ENCODE measurements at regions not wholly inside any gene's neighbourhood (a gene's known extent, or its start where the extent isn't known, plus 50 kb on each side); places are given as distances from the start of the nearest gene placed in this dataset.

DNA sequence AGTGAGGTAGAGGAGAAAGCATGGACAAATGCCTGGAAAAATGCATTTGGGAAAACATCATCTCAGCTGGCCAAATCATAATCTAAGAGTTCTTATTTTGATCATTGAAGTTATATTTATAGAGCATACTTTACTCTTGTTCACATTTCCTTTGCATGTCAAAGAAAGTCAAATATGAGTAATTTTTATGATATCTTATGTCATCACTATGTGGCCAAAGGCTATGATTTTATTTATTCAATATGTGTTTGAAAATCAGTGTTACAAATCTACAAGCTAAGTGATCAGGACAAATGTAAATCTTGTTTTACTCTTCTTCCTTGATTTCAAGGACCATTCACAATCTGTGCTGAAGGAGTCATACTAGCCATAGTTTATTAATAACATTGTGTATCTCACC is 237.2 kb upstream of the DPH6 start:
- no peak for DNase-seq

DNA sequence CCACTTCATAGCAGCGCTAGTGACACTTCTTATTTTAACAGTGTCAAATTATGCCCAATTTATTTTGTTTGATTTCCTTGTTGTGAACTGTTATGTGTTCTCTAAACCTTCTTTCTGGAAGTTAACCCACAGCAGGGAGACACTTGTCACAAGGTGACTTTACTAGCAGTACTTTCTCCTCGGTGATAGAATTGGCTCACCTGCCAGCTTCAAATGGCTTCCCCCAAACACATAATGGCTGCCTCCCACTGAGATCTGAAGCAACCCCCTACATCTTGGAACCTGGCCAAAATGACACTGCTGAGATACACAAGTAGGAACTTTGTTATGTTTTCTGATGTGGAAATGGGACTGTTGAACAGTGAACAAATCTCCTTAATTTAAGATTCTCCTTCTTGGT is 238.8 kb upstream of the DPH6 start:
- no peak for DNase-seq

- DNase-seq, result no peak
These were observed 264.0 kb upstream of the DPH6 start for GRCh38 chr15:35810007-35810406.

GRCh38 chr15:35813573-35813972 is 267.6 kb upstream of the DPH6 start:
- no peak for DNase-seq

GRCh38 chr15:35818846-35819245 is 272.9 kb upstream of the DPH6 start:
- DNase-seq, result no peak

DNA sequence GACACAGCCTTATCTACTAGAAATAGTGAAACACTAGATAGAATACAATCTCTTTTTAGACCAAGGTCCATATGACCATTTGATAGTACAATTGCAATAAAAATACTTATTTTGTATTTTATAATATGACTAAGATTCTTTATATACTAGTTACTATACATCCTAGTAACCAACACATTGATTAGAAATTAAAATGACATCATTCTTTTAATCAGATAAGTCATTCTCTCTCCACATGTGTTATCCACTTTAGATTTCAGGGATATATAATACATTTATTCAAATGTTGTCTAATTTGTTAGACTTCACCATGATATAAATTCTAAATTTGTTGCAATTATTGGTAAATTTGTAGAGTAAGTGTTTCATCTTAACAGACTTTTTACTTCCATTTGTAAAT is 276.2 kb upstream of the DPH6 start:
- DNase-seq, result no peak

GRCh38 chr15:35827141-35827540 is 281.2 kb upstream of the DPH6 start:
- DNase-seq, result no peak

DNA sequence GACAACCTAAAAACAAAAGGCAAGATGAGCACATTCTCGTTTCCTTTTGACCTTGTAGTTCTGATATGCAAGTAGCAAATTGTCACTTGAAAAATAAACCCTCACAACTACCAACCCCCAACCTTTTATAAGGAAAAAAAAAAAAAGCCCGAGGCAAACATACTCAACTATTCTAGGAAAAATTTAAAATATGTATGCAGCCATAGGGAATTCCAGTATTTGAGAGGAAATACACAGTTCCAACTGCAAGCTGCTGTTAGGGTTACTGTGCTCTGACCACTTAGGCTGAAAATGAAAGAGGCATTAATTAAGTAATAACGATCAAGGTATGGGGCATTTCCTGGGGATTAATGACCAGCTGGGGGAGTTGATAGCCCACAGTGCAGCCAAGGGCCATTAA is 281.9 kb upstream of the DPH6 start:
- DNase-seq, result no peak

DNA sequence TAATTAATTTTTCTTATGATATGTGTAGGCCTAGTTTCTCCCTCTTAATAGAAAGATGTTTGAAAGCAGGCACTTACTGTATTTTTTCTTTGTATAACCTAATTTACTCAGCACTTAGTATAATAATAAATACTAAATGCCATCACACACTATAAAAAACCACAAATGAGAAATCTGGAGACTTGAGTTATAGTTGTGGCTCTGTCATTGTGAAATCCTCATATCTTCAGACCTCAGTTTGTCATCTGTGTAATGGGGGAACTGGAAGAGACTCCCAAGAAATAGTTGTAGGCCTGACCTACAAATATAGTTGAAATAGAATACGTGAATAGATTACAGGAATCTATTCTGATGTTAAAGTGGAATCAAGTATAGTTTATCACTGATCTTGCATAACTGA is 287.6 kb upstream of the DPH6 start:
- no peak for DNase-seq

- DNase-seq, result no peak
These were observed 288.4 kb upstream of the DPH6 start for GRCh38 chr15:35834216-35834830.

DNA sequence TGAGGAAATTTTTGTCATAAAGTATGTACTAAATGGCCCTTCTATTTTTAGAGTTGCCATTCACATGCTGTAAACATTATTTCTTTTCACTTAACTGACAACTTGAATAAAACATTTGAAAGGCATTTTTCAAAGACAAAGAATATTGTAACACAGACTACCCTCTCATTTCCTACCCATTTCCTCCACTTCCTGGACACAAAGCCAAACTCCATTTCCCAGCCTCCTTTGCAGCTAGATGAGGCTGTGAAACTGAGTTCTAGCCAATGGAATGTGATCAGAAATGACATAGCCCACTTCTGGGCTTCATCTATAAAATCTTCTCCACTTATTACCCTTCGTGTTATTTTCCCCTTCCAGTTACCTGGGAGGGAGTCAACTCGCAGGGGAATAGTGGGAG is 288.9 kb upstream of the DPH6 start:
- no peak for DNase-seq

- no peak for DNase-seq
These were observed 292.6 kb upstream of the DPH6 start for GRCh38 chr15:35838424-35839111.

- no peak for DNase-seq
These were observed 296.7 kb upstream of the DPH6 start for GRCh38 chr15:35842631-35843030.

GRCh38 chr15:35843498-35843897 is 297.5 kb upstream of the DPH6 start:
- DNase-seq, result no peak

GRCh38 chr15:35850284-35850683 is 304.3 kb upstream of the DPH6 start:
- no peak for DNase-seq

DNA sequence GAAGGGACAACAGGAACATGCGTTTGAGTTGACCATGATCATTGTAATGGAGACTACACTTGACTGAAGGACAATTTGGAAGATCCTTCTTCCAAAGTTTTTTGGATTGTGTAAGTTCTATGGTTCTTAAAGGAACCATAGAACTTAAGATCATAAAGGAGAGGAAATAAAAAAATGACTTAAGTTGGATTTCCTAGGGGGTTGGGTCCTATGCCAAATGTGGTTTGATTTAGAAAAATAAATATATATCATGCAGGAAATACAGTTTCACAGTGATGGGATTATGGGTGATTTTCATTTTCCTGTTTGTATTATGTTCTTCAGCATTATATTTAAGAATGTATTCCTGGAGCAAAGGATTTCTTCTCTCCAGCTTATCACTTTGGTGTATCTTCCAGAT is 305.5 kb upstream of the DPH6 start:
- DNase-seq, result no peak

GRCh38 chr15:35852818-35853624 is 307.1 kb upstream of the DPH6 start:
- no peak for DNase-seq

DNA sequence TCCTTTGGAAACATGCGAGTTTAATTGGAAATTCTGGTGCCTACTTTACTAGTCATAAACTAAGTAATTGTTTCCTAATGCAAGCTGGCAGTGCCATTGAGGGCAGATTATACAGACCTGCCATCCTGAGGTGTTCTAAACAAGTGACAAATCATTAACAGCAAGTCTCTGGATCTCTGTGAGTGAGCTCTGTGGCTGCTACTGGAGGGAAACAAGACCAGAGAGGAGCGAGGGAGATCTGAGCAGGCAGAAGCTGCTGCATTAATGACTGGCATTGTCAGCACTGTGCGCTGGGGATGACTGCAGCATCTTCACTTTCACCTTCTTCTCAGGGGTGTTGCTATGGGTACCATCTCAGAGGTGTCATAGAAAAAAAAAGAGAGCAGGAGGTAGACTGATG is 308.4 kb upstream of the DPH6 start:
- no peak for DNase-seq

GRCh38 chr15:35857567-35858226 is 311.7 kb upstream of the DPH6 start:
- no peak for DNase-seq

DNA sequence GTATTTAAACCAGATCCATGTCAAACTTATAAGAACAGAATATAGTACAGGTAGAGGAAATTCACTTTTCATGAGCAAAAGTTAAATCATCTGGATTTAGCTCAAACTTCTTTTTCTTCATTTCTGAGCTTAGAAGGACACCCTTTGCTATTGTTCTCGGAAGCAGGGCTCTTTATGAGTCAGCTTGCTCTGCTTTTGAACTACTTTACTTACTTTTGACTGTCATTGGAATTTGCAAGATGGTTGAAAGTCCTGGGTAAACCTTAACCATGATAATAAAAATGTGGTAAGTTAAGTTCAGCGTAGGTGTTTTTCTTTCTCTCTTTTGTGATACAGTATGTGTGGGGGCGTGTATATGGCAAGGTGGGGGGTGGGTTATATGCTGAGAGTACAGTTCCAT is 312.7 kb upstream of the DPH6 start:
- no peak for DNase-seq

DNA sequence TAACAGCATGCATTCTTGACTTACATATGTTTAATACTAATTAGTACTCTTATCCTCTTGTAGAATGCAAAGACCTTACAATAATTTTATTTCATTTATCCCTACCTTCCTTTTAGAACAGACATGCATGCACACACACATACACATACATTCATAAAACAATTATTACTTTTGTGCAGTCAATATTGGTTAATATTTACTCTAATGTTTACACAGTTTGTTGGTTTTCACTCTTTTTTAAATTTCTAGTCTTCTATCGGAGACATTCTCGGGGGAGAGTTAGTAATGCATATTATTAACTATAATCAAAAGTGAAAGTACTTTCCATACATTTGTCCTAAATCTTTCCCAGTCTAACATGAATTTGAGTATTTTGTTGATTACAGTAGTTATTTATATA is 317.7 kb upstream of the DPH6 start:
- DNase-seq, result no peak

DNA sequence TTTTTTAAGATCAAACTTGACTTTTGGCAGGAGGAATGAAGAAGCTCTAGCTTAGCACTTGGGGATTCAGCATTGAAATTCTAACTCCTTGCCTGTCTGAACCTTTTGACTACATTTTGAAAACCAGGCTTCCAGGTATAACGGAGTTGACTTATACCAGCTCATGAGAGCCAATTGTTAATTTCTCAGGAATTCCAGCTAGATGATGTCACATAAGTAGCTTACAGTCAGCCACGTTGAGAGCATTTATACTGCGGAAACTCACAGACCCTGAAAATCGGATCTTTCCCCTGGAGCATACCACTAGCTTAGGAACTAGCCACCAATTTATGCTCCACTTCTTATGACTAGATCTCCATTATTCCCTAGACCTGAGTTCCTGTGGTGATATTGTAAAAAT is 321.4 kb upstream of the DPH6 start:
- no peak for DNase-seq

GRCh38 chr15:35871282-35871681 is 325.3 kb upstream of the DPH6 start:
- DNase-seq, result no peak

DNA sequence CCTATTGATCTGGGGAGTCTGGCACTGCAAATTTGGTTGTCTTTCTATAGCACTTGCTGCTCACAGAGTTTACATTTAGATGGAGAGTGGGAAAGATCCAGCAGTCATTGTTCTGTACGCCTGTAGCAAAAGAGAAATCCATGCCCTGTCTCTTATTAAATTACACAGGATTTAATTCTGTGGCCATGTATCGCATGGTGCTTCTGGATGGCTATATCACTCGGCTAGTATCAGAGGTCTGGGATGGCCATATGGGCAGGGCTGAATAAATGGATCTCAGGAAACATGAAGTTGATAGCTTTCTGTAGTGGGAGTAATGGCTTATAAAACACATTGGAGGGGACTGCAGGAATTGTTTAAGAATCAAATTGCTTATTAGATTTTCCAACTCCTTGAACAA is 325.8 kb upstream of the DPH6 start:
- DNase-seq, result no peak
